ENCODE measurements at regions not wholly inside any gene's neighbourhood (a gene's known extent, or its start where the extent isn't known, plus 50 kb on each side); places are given as distances from the start of the nearest gene placed in this dataset.

DNA sequence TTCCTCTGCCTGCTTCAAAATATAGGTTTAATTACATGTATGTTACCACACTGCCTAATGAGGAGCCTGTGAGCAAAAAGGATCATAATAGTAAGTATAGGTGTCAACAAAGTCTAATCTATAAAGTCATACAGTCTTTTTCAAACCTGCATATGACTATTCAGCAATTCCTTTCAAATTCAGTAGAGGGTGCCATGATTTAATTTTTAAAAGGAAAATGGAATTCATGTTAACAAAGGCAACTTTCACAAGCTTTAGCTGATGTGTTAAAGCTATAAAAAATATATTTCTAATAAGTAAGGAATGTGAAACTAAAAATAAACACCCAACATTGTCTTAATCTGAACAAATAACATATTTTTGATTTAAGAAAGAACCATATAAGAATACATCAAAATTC lies 52.1 kb downstream of the MPP7 start:
- DNase-seq (ENCODE audit: low read depth in 6 of 9, low spot score in 9 of 9), result peak in 3 of 9 donors; percentile 16 to 42 (median 21)
- Histone ChIP-seq H3K36me3 (ENCODE audit: control insufficient read depth in 2 of 2, insufficient read depth in 2 of 2, low read length in 1 of 2) (no peaks in the 10 kb centered on the region), H3K4me1 (ENCODE audit: control insufficient read depth in 2 of 2, insufficient read depth in 2 of 2, low read length in 2 of 2) (peaks cover 0 to 5% of the 10 kb centered on the region in 2 donors), H3K27ac (ENCODE audit: low read depth in 1 of 2, low read length in 1 of 2) (no peak overlapping the region), H3K27me3 (ENCODE audit: control insufficient read depth in 2 of 2, insufficient read depth in 1 of 2, low read length in 1 of 2) (no peaks in the 10 kb centered on the region), H3K9me3 (ENCODE audit: control insufficient read depth in 2 of 2, insufficient read depth in 1 of 2, low read length in 1 of 2) (no peaks in the 10 kb centered on the region), H3K4me3 (ENCODE audit: low read length in 2 of 2) (no peak overlapping the region)

DNA sequence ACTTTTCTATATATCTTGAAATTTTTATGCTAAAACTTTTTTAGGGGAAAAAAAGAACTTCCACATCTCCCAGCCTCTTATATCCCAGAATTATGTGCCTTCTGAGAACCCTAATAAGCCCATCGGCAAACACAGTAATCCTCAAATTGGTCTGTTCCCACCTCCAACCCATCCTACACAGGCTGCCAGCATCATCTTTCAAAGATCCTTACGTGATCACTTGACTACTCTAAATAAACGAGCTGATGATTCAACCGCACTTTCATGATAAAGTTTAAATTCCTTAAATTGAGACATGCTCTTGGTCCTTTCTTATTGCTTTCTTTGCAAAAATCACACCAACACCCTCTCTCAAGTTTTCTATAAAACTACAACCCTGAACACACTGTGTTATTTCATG lies 52.5 kb downstream of the MPP7 start:
- H3K27me3 ChIP-seq (ENCODE audit: control insufficient read depth in 2 of 2, insufficient read depth in 1 of 2, low read length in 1 of 2), result no peaks in the 10 kb centered on the region
- no peak for DNase-seq (ENCODE audit: low read depth in 6 of 9, low spot score in 9 of 9)
- H3K4me1 ChIP-seq (ENCODE audit: control insufficient read depth in 2 of 2, insufficient read depth in 2 of 2, low read length in 2 of 2), result peaks cover 0 to 5% of the 10 kb centered on the region in 2 donors
- H3K36me3 ChIP-seq (ENCODE audit: control insufficient read depth in 2 of 2, insufficient read depth in 2 of 2, low read length in 1 of 2), result no peaks in the 10 kb centered on the region
- WGBS, result 97% methylated on average over 4 of the region's 4 CpGs
- H3K4me3 ChIP-seq (ENCODE audit: low read length in 2 of 2), result no peak overlapping the region
- no peaks in the 10 kb centered on the region for H3K9me3 ChIP-seq (ENCODE audit: control insufficient read depth in 2 of 2, insufficient read depth in 1 of 2, low read length in 1 of 2)
- H3K27ac ChIP-seq (ENCODE audit: low read depth in 1 of 2, low read length in 1 of 2), result no peak overlapping the region

- Histone ChIP-seq H3K4me1 (ENCODE audit: control insufficient read depth in 2 of 2, insufficient read depth in 2 of 2, low read length in 2 of 2) (peaks cover 0 to 5% of the 10 kb centered on the region in 2 donors), H3K9me3 (ENCODE audit: control insufficient read depth in 2 of 2, insufficient read depth in 1 of 2, low read length in 1 of 2) (no peaks in the 10 kb centered on the region), H3K36me3 (ENCODE audit: control insufficient read depth in 2 of 2, insufficient read depth in 2 of 2, low read length in 1 of 2) (no peaks in the 10 kb centered on the region), H3K27me3 (ENCODE audit: control insufficient read depth in 2 of 2, insufficient read depth in 1 of 2, low read length in 1 of 2) (no peaks in the 10 kb centered on the region), H3K27ac (ENCODE audit: low read depth in 1 of 2, low read length in 1 of 2) (no peak overlapping the region), H3K4me3 (ENCODE audit: low read length in 2 of 2) (no peak overlapping the region)
- DNase-seq (ENCODE audit: low read depth in 6 of 9, low spot score in 9 of 9), result no peak
- 99% methylated on average over 6 of the region's 6 CpGs for WGBS
These were observed 53.4 kb downstream of the MPP7 start for GRCh38 chr10:28249512-28249911.

GRCh38 chr10:28248092-28248491 lies 54.8 kb downstream of the MPP7 start:
- Histone ChIP-seq H3K36me3 (ENCODE audit: control insufficient read depth in 2 of 2, insufficient read depth in 2 of 2, low read length in 1 of 2) (no peaks in the 10 kb centered on the region), H3K4me1 (ENCODE audit: control insufficient read depth in 2 of 2, insufficient read depth in 2 of 2, low read length in 2 of 2) (peaks cover 0 to 5% of the 10 kb centered on the region in 2 donors), H3K27ac (ENCODE audit: low read depth in 1 of 2, low read length in 1 of 2) (no peak overlapping the region), H3K27me3 (ENCODE audit: control insufficient read depth in 2 of 2, insufficient read depth in 1 of 2, low read length in 1 of 2) (no peaks in the 10 kb centered on the region), H3K9me3 (ENCODE audit: control insufficient read depth in 2 of 2, insufficient read depth in 1 of 2, low read length in 1 of 2) (no peaks in the 10 kb centered on the region), H3K4me3 (ENCODE audit: low read length in 2 of 2) (no peak overlapping the region)
- peak in 4 of 9 donors; percentile 3 to 34 (median 8) for DNase-seq (ENCODE audit: low read depth in 6 of 9, low spot score in 9 of 9)
- WGBS, result 3% methylated on average over 8 of the region's 8 CpGs

- DNase-seq (ENCODE audit: low read depth in 6 of 9, low spot score in 9 of 9), result no peak
- Histone ChIP-seq H3K4me3 (ENCODE audit: low read length in 2 of 2) (no peak overlapping the region), H3K36me3 (ENCODE audit: control insufficient read depth in 2 of 2, insufficient read depth in 2 of 2, low read length in 1 of 2) (no peaks in the 10 kb centered on the region), H3K27ac (ENCODE audit: low read depth in 1 of 2, low read length in 1 of 2) (no peak overlapping the region), H3K9me3 (ENCODE audit: control insufficient read depth in 2 of 2, insufficient read depth in 1 of 2, low read length in 1 of 2) (no peaks in the 10 kb centered on the region), H3K4me1 (ENCODE audit: control insufficient read depth in 2 of 2, insufficient read depth in 2 of 2, low read length in 2 of 2) (peaks cover 0 to 5% of the 10 kb centered on the region in 2 donors), H3K27me3 (ENCODE audit: control insufficient read depth in 2 of 2, insufficient read depth in 1 of 2, low read length in 1 of 2) (no peaks in the 10 kb centered on the region)
These were observed 56.8 kb downstream of the MPP7 start for GRCh38 chr10:28246023-28246422.

DNA sequence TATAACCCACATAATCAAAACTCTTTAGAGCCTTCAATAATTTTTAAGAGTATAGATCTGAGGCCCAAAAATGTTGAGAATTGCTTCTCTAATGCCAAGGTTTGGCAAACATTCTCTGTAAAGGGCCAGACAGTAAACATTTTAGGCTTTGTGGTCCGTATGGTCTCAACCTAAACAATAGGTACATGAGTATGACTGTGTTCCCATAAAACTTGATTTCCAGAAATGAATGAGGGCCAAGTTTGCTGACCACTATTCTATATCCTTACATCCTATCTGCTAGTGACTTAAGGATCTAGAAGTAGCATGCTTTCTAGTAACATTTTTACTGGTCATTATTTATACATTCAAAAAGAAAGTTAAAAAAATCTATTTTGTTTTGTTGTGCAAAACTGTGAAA lies 58.9 kb downstream of the MPP7 start:
- H3K9me3 ChIP-seq (ENCODE audit: control insufficient read depth in 2 of 2, insufficient read depth in 1 of 2, low read length in 1 of 2), result no peaks in the 10 kb centered on the region
- no peak for DNase-seq (ENCODE audit: low read depth in 6 of 9, low spot score in 9 of 9)
- H3K27ac ChIP-seq (ENCODE audit: low read depth in 1 of 2, low read length in 1 of 2), result no peak overlapping the region
- H3K4me3 ChIP-seq (ENCODE audit: low read length in 2 of 2), result no peak overlapping the region
- 95% methylated on average over 1 of the region's 1 CpG for WGBS
- no peaks in the 10 kb centered on the region for H3K36me3 ChIP-seq (ENCODE audit: control insufficient read depth in 2 of 2, insufficient read depth in 2 of 2, low read length in 1 of 2)
- peaks cover 0 to 5% of the 10 kb centered on the region in 2 donors for H3K4me1 ChIP-seq (ENCODE audit: control insufficient read depth in 2 of 2, insufficient read depth in 2 of 2, low read length in 2 of 2)
- H3K27me3 ChIP-seq (ENCODE audit: control insufficient read depth in 2 of 2, insufficient read depth in 1 of 2, low read length in 1 of 2), result no peaks in the 10 kb centered on the region

GRCh38 chr10:28242555-28243204 lies 60.2 kb downstream of the MPP7 start:
- no peaks in the 10 kb centered on the region for H3K9me3 ChIP-seq (ENCODE audit: control insufficient read depth in 2 of 2, insufficient read depth in 1 of 2, low read length in 1 of 2)
- no peak overlapping the region for H3K27ac ChIP-seq (ENCODE audit: low read depth in 1 of 2, low read length in 1 of 2)
- H3K27me3 ChIP-seq (ENCODE audit: control insufficient read depth in 2 of 2, insufficient read depth in 1 of 2, low read length in 1 of 2), result no peaks in the 10 kb centered on the region
- no peak for DNase-seq (ENCODE audit: low read depth in 6 of 9, low spot score in 9 of 9)
- no peaks in the 10 kb centered on the region for H3K36me3 ChIP-seq (ENCODE audit: control insufficient read depth in 2 of 2, insufficient read depth in 2 of 2, low read length in 1 of 2)
- H3K4me3 ChIP-seq (ENCODE audit: low read length in 2 of 2), result no peak overlapping the region
- no peaks in the 10 kb centered on the region for H3K4me1 ChIP-seq (ENCODE audit: control insufficient read depth in 2 of 2, insufficient read depth in 2 of 2, low read length in 2 of 2)
- WGBS, result 66% methylated on average over 1 of the region's 1 CpG

GRCh38 chr10:28241741-28242399 lies 61.0 kb downstream of the MPP7 start:
- whole genome bisulfite sequencing, result 23% methylated on average over 3 of the region's 3 CpGs
- Histone ChIP-seq H3K27ac (ENCODE audit: low read depth in 1 of 2, low read length in 1 of 2) (no peak overlapping the region), H3K9me3 (ENCODE audit: control insufficient read depth in 2 of 2, insufficient read depth in 1 of 2, low read length in 1 of 2) (no peaks in the 10 kb centered on the region), H3K27me3 (ENCODE audit: control insufficient read depth in 2 of 2, insufficient read depth in 1 of 2, low read length in 1 of 2) (no peaks in the 10 kb centered on the region), H3K36me3 (ENCODE audit: control insufficient read depth in 2 of 2, insufficient read depth in 2 of 2, low read length in 1 of 2) (no peaks in the 10 kb centered on the region), H3K4me1 (ENCODE audit: control insufficient read depth in 2 of 2, insufficient read depth in 2 of 2, low read length in 2 of 2) (no peaks in the 10 kb centered on the region), H3K4me3 (ENCODE audit: low read length in 2 of 2) (no peak overlapping the region)
- DNase-seq (ENCODE audit: low read depth in 6 of 9, low spot score in 9 of 9), result peak in 7 of 9 donors; percentile 15 to 65 (median 34)

- 94% methylated on average over 2 of the region's 2 CpGs for WGBS
These were observed 62.5 kb downstream of the MPP7 start for GRCh38 chr10:28240400-28240799.

More at GRCh38 chr10:28240400-28240799, 62.5 kb downstream of the MPP7 start:
- H3K4me1 ChIP-seq (ENCODE audit: control insufficient read depth in 2 of 2, insufficient read depth in 2 of 2, low read length in 2 of 2), result no peaks in the 10 kb centered on the region
- no peaks in the 10 kb centered on the region for H3K27me3 ChIP-seq (ENCODE audit: control insufficient read depth in 2 of 2, insufficient read depth in 1 of 2, low read length in 1 of 2)
- no peak overlapping the region for H3K27ac ChIP-seq (ENCODE audit: low read depth in 1 of 2, low read length in 1 of 2)
- no peak for DNase-seq (ENCODE audit: low read depth in 6 of 9, low spot score in 9 of 9)
- no peaks in the 10 kb centered on the region for H3K36me3 ChIP-seq (ENCODE audit: control insufficient read depth in 2 of 2, insufficient read depth in 2 of 2, low read length in 1 of 2)
- H3K9me3 ChIP-seq (ENCODE audit: control insufficient read depth in 2 of 2, insufficient read depth in 1 of 2, low read length in 1 of 2), result no peaks in the 10 kb centered on the region
- no peak overlapping the region for H3K4me3 ChIP-seq (ENCODE audit: low read length in 2 of 2)
